ENCODE measurements at regions not wholly inside any gene's neighbourhood (a gene's known extent, or its start where the extent isn't known, plus 50 kb on each side); places are given as distances from the start of the nearest gene placed in this dataset.

GRCh38 chr1:114272593-114272992, 118.9 kb upstream of the SYT6 start:
- H2AFZ ChIP-seq (ENCODE audit: low read length), result no peak overlapping the region
- H3K4me2 ChIP-seq (ENCODE audit: insufficient read depth, insufficient read length, low read length), result no peak overlapping the region
- H3K23ac ChIP-seq (ENCODE audit: insufficient read length, low read depth, low read length), result no peak overlapping the region
- no peaks in the 10 kb centered on the region for H3K4me1 ChIP-seq (ENCODE audit: insufficient read depth, low read length)
- H3K18ac ChIP-seq (ENCODE audit: insufficient read length, low read depth, low read length), result no peak overlapping the region
- no peak overlapping the region for H3K4ac ChIP-seq (ENCODE audit: low read depth, low read length)
- no peaks in the 10 kb centered on the region for H3K79me1 ChIP-seq (ENCODE audit: insufficient read depth, low read depth, low read length, poor library complexity, severe bottlenecking)
- H3K79me2 ChIP-seq (ENCODE audit: insufficient read depth, low read length), result no peaks in the 10 kb centered on the region
- H3K9me3 Mint-ChIP-seq, result no peaks in the 10 kb centered on the region
- peaks cover 26% of the 10 kb centered on the region for H3K27me3 Mint-ChIP-seq (ENCODE audit: low read depth)
- no peaks in the 10 kb centered on the region for H3K27me3 ChIP-seq (ENCODE audit: insufficient read depth, low read length)
- H3K56ac ChIP-seq (ENCODE audit: insufficient read length, low read depth, low read length), result no peak overlapping the region
- no peak overlapping the region for H2BK20ac ChIP-seq (ENCODE audit: low read depth, low read length, poor library complexity, severe bottlenecking)
- no peaks in the 10 kb centered on the region for H3K36me3 Mint-ChIP-seq (ENCODE audit: insufficient read depth in 1 of 3, low read depth in 3 of 3)
- no peak overlapping the region for H3K9ac ChIP-seq (ENCODE audit: extremely low read depth, insufficient read length, low read length)
- no CpG with 5 or more reads among the region's 3 CpGs for WGBS (ENCODE audit: extremely low coverage, insufficient read length, low lambda C conversion rate)
- no peak overlapping the region for H3K4me3 Mint-ChIP-seq
- H3K23me2 ChIP-seq (ENCODE audit: insufficient read length, low read depth, low read length, poor library complexity, severe bottlenecking), result no peaks in the 10 kb centered on the region
- H2BK15ac ChIP-seq (ENCODE audit: low read depth, low read length), result no peak overlapping the region
- no peak overlapping the region for H2BK120ac ChIP-seq (ENCODE audit: low read depth, low read length, poor library complexity, severe bottlenecking)
- no peaks in the 10 kb centered on the region for H3K4me1 Mint-ChIP-seq
- TF ChIP-seq CTCF (conservative IDR thresholded peaks at IDR 0.05), result no peak
- H4K91ac ChIP-seq (ENCODE audit: insufficient read length, low read depth, low read length), result no peak overlapping the region
- H4K20me1 ChIP-seq (ENCODE audit: control insufficient read depth, insufficient read depth, insufficient read length), result no peaks in the 10 kb centered on the region
- H4K5ac ChIP-seq (ENCODE audit: insufficient read length, low read depth, low read length), result no peak overlapping the region
- H2BK12ac ChIP-seq (ENCODE audit: insufficient read length, low read depth, low read length), result no peak overlapping the region
- H3K9me3 ChIP-seq (ENCODE audit: control insufficient read depth, low read depth, low read length), result no peaks in the 10 kb centered on the region
- H2BK5ac ChIP-seq (ENCODE audit: insufficient read length, low read length), result no peak overlapping the region
- H3K27ac ChIP-seq (ENCODE audit: insufficient read length, low read depth, low read length), result no peak overlapping the region
- no peak overlapping the region for H4K8ac ChIP-seq (replicated peaks; ENCODE audit: insufficient read length, low read depth, low read length)
- H3T11ph ChIP-seq (ENCODE audit: low read length), result no peak overlapping the region
- H3K27ac Mint-ChIP-seq, result no peak overlapping the region
- no peak overlapping the region for H3K14ac ChIP-seq (ENCODE audit: insufficient read depth, low read length)
- DNase-seq, result no peak
- H2AK5ac ChIP-seq (ENCODE audit: insufficient read length, low read length), result no peak overlapping the region
